ENCODE measurements at regions not wholly inside any gene's neighbourhood (a gene's known extent, or its start where the extent isn't known, plus 50 kb on each side); places are given as distances from the start of the nearest gene placed in this dataset.

GRCh38 chr16:73921295-73921694 is 375.3 kb upstream of the PSMD7 start:
- TF ChIP-seq NFRKB (IDR thresholded peaks at IDR 0.05) (no peak), SP1 (IDR thresholded peaks at IDR 0.05) (no peak), FOXA1 (IDR thresholded peaks at IDR 0.05) (no peak), BHLHE40 (IDR thresholded peaks at IDR 0.05; ENCODE audit: borderline replicate concordance) (no peak), ZNF384 (IDR thresholded peaks at IDR 0.05) (no peak), HDGF (IDR thresholded peaks at IDR 0.05; ENCODE audit: borderline replicate concordance) (no peak), ARNT (IDR thresholded peaks at IDR 0.05) (no peak), TARDBP (IDR thresholded peaks at IDR 0.05) (no peak), ELF4 (IDR thresholded peaks at IDR 0.05) (no peak)

Data from HEK293T (cell line).